Coronary artery (tissue), 2 donors: ENCODE measurements at regions not wholly inside any gene's neighbourhood (a gene's known extent, or its start where the extent isn't known, plus 50 kb on each side); places are given as distances from the start of the nearest gene placed in this dataset.

Source experiments
- DNase-seq: peaks from one replicate; pipeline ENCODE4 v3.0.0-alpha.2; 2017; ENCODE audit warnings: low spot score
- H3K27ac ChIP-seq, 2 donors: fragments of 200-600 bp; sonication (generic); one replicate each; pipeline ENCODE4 v1.5.1; 2016 to 2019
- H3K4me3 ChIP-seq: fragments of 200-600 bp; sonication (generic); 2 replicates; pipeline ENCODE4 v1.5.1; 2016; ENCODE audit warnings: mild to moderate bottlenecking, moderate library complexity
- TF ChIP-seq, protein P1 (sequence below): fragments of 200-600 bp; sonication (generic); IDR thresholded peaks from one replicate; pipeline ENCODE4 v1.5.1; 2019; ENCODE audit warnings: antibody characterized with exemption

GRCh38 chr16:59909262-59909661 is 1175.1 kb upstream of the GOT2 start:
- TF ChIP-seq, protein P1, sequence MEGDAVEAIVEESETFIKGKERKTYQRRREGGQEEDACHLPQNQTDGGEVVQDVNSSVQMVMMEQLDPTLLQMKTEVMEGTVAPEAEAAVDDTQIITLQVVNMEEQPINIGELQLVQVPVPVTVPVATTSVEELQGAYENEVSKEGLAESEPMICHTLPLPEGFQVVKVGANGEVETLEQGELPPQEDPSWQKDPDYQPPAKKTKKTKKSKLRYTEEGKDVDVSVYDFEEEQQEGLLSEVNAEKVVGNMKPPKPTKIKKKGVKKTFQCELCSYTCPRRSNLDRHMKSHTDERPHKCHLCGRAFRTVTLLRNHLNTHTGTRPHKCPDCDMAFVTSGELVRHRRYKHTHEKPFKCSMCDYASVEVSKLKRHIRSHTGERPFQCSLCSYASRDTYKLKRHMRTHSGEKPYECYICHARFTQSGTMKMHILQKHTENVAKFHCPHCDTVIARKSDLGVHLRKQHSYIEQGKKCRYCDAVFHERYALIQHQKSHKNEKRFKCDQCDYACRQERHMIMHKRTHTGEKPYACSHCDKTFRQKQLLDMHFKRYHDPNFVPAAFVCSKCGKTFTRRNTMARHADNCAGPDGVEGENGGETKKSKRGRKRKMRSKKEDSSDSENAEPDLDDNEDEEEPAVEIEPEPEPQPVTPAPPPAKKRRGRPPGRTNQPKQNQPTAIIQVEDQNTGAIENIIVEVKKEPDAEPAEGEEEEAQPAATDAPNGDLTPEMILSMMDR, result no peak
- no peak for DNase-seq
- Histone ChIP-seq H3K27ac (no peak overlapping the region), H3K4me3 (no peak overlapping the region)

- H3K4me3 ChIP-seq, result no peak overlapping the region
- TF ChIP-seq, protein P1, result no peak
- no peak for DNase-seq
- no peak overlapping the region for H3K27ac ChIP-seq
Observed at GRCh38 chr16:59907611-59908010, 1173.5 kb upstream of the GOT2 start.

DNA sequence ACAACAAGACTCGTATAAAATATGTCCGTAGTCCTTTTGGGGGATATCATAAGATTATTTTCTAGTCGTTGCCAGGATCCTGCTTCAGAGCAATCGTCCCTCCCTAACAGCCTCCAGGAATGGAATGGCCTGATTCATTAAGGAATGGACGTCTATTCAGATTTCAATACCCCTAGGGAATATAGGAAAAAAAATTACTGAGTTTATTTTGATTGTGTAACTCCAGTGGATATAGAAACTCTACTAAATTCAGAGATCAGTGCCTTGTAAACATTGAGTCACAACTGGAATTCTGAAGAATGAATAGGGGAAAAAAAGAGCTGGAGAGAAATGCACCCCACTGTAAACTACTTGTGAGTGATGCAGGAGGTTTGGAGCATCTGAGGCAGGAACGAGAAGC is 1171.5 kb upstream of the GOT2 start:
- Histone ChIP-seq H3K4me3 (no peak overlapping the region), H3K27ac (no peak overlapping the region)
- no peak for DNase-seq
- TF ChIP-seq, protein P1, result no peak

- no peak overlapping the region for H3K4me3 ChIP-seq
- TF ChIP-seq, protein P1, result no peak
- no peak for DNase-seq
- no peak overlapping the region for H3K27ac ChIP-seq
Observed at GRCh38 chr16:59905131-59905530, 1171.0 kb upstream of the GOT2 start.

GRCh38 chr16:59899940-59900339 is 1165.8 kb upstream of the GOT2 start:
- H3K27ac ChIP-seq, result no peak overlapping the region
- TF ChIP-seq, protein P1, result no peak
- H3K4me3 ChIP-seq, result no peak overlapping the region
- DNase-seq, result no peak

GRCh38 chr16:59892376-59892775 is 1158.3 kb upstream of the GOT2 start:
- TF ChIP-seq, protein P1, result no peak
- no peak for DNase-seq
- Histone ChIP-seq H3K27ac (no peak overlapping the region), H3K4me3 (no peak overlapping the region)

- no peak for DNase-seq
- TF ChIP-seq, protein P1, result no peak
- no peak overlapping the region for H3K4me3 ChIP-seq
- no peak overlapping the region for H3K27ac ChIP-seq
Observed at GRCh38 chr16:59887856-59888255, 1153.7 kb upstream of the GOT2 start.
